ENCODE measurements at regions not wholly inside any gene's neighbourhood (a gene's known extent, or its start where the extent isn't known, plus 50 kb on each side); places are given as distances from the start of the nearest gene placed in this dataset.

DNA sequence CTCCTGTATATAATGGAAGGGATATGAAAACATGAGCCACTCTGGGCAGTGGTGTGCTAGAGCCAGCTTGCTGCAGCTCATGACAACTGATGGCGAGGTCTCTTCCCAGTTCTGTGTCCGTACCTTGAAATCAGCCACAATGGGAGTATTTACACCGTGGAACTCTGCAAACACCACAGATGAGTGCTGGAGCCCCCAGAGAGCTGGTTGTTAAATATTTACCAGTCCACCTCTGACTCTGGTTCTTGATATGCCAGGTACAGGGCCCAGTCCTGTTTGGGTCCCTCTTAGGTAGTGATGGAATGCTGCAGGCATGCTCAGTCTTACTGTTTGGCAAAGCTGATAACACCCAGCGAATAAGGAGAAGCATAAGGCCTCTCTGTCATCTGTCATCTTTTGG, 116.1 kb upstream of the GLI2 start (continued):
- TF ChIP-seq DPF2 (CRISPR knock-in tag; IDR thresholded peaks at IDR 0.05; ENCODE audit: borderline replicate concordance, low read depth) (no peak), AGO2 (optimal IDR thresholded peaks at IDR 0.05; ENCODE audit: low read depth, low read length) (no peak), HNF4A (CRISPR knock-in tag; IDR thresholded peaks at IDR 0.05) (peak; percentile 46), KDM4B (CRISPR knock-in tag; IDR thresholded peaks at IDR 0.05) (no peak), ZNF660 (CRISPR knock-in tag; IDR thresholded peaks at IDR 0.05; ENCODE audit: borderline replicate concordance, low read depth) (no peak), CREM (IDR thresholded peaks at IDR 0.05) (peak; percentile 26; the same call in 1 of the 2 replicates), CREM (CRISPR knock-in tag; IDR thresholded peaks at IDR 0.05) (no peak), ZFY (CRISPR knock-in tag; IDR thresholded peaks at IDR 0.05) (no peak), HOXA9 (CRISPR knock-in tag; IDR thresholded peaks at IDR 0.05; ENCODE audit: borderline replicate concordance) (no peak), ZNF430 (CRISPR knock-in tag; IDR thresholded peaks at IDR 0.05) (peak; percentile 49; the same call in 1 of the 2 replicates), FOXO1 (CRISPR knock-in tag; IDR thresholded peaks at IDR 0.05) (peak; percentile 75; the same call in 1 of the 2 replicates), ATRX (CRISPR knock-in tag; IDR thresholded peaks at IDR 0.05; ENCODE audit: borderline replicate concordance) (no peak), ZNF720 (CRISPR knock-in tag; IDR thresholded peaks at IDR 0.05) (no peak), ZNF350 (CRISPR knock-in tag; IDR thresholded peaks at IDR 0.05; ENCODE audit: borderline replicate concordance, low read depth) (no peak), HNRNPH1 (optimal IDR thresholded peaks at IDR 0.05; ENCODE audit: low read depth, low read length) (no peak), FIP1L1 (IDR thresholded peaks at IDR 0.05; ENCODE audit: borderline replicate concordance, insufficient read depth, low read depth, low read length) (no peak), CBX5 (CRISPR knock-in tag; IDR thresholded peaks at IDR 0.05; ENCODE audit: borderline replicate concordance) (peak; percentile 59; the same call in 1 of the 2 replicates), SPEN (CRISPR knock-in tag; IDR thresholded peaks at IDR 0.05; ENCODE audit: low read depth) (0 out of 2 replicates have a peak, but pooled peaks have one; percentile 22), ISX (CRISPR knock-in tag; conservative IDR thresholded peaks at IDR 0.05) (no peak), ZNF251 (CRISPR knock-in tag; IDR thresholded peaks at IDR 0.05) (no peak), SMAD3 (CRISPR knock-in tag; IDR thresholded peaks at IDR 0.05) (no peak), ZNF772 (CRISPR knock-in tag; IDR thresholded peaks at IDR 0.05) (peak; percentile 27; the same call in 1 of the 2 replicates)
- TF ChIP-seq, protein P1, sequence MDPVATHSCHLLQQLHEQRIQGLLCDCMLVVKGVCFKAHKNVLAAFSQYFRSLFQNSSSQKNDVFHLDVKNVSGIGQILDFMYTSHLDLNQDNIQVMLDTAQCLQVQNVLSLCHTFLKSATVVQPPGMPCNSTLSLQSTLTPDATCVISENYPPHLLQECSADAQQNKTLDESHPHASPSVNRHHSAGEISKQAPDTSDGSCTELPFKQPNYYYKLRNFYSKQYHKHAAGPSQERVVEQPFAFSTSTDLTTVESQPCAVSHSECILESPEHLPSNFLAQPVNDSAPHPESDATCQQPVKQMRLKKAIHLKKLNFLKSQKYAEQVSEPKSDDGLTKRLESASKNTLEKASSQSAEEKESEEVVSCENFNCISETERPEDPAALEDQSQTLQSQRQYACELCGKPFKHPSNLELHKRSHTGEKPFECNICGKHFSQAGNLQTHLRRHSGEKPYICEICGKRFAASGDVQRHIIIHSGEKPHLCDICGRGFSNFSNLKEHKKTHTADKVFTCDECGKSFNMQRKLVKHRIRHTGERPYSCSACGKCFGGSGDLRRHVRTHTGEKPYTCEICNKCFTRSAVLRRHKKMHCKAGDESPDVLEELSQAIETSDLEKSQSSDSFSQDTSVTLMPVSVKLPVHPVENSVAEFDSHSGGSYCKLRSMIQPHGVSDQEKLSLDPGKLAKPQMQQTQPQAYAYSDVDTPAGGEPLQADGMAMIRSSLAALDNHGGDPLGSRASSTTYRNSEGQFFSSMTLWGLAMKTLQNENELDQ (CRISPR knock-in tag; IDR thresholded peaks at IDR 0.05; ENCODE audit: borderline replicate concordance) = no peak
- TF ChIP-seq, protein P2, sequence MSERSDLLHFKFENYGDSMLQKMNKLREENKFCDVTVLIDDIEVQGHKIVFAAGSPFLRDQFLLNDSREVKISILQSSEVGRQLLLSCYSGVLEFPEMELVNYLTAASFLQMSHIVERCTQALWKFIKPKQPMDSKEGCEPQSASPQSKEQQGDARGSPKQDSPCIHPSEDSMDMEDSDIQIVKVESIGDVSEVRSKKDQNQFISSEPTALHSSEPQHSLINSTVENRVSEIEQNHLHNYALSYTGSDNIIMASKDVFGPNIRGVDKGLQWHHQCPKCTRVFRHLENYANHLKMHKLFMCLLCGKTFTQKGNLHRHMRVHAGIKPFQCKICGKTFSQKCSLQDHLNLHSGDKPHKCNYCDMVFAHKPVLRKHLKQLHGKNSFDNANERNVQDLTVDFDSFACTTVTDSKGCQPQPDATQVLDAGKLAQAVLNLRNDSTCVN (CRISPR knock-in tag; IDR thresholded peaks at IDR 0.05; ENCODE audit: borderline replicate concordance) = peak; percentile 51; the same call in 1 of the 2 replicates
